Fibroblast of skin of scalp (primary cell): ENCODE measurements at regions not wholly inside any gene's neighbourhood (a gene's known extent, or its start where the extent isn't known, plus 50 kb on each side); places are given as distances from the start of the nearest gene placed in this dataset.
"Not testable (repeated sequence)": the region's sequence is repeated elsewhere in the genome, so short reads cannot be mapped to it uniquely, and the experiment has no call there.

Experiments used
- DNase-seq: peaks from one replicate; pipeline ENCODE4 v3.0.0-alpha.2; 2013

- DNase-seq, result no peak
Measured at GRCh38 chr12:68387338-68387737, 55.2 kb upstream of the MDM1 start.

GRCh38 chr12:68389305-68389704 is 57.1 kb upstream of the MDM1 start:
- no peak for DNase-seq

- no peak for DNase-seq
Measured at GRCh38 chr12:68391937-68392336, 59.8 kb upstream of the MDM1 start.

GRCh38 chr12:68392376-68392775 is 60.2 kb upstream of the MDM1 start:
- no peak for DNase-seq

GRCh38 chr12:68393417-68393816 is 61.3 kb upstream of the MDM1 start:
- no peak for DNase-seq

GRCh38 chr12:68397566-68398158 is 65.5 kb upstream of the MDM1 start:
- no peak for DNase-seq

- not testable (repeated sequence) for DNase-seq
Measured at GRCh38 chr12:68398689-68399088, 66.5 kb upstream of the MDM1 start.

GRCh38 chr12:68400226-68400829 is 68.2 kb upstream of the MDM1 start:
- DNase-seq, result no peak

GRCh38 chr12:68402422-68402821 is 70.3 kb upstream of the MDM1 start:
- no peak for DNase-seq

GRCh38 chr12:68403296-68403695 is 71.1 kb upstream of the MDM1 start:
- peak; percentile 49 for DNase-seq

GRCh38 chr12:68403711-68404110 is 71.5 kb upstream of the MDM1 start:
- DNase-seq, result peak; percentile 64

- no peak for DNase-seq
Measured at GRCh38 chr12:68405343-68405781, 73.2 kb upstream of the MDM1 start.

GRCh38 chr12:68406134-68406576 is 74.0 kb upstream of the MDM1 start:
- peak; percentile 88 for DNase-seq

GRCh38 chr12:68406911-68407310 is 74.7 kb upstream of the MDM1 start:
- no peak for DNase-seq

GRCh38 chr12:68410018-68410660 is 78.0 kb upstream of the MDM1 start:
- peak; percentile 54 for DNase-seq

GRCh38 chr12:68411371-68411770 is 79.2 kb upstream of the MDM1 start:
- DNase-seq, result no peak

- no peak for DNase-seq
Measured at GRCh38 chr12:68414988-68415387, 82.8 kb upstream of the MDM1 start.

- no peak for DNase-seq
Measured at GRCh38 chr12:68416350-68416749, 84.2 kb upstream of the MDM1 start.

- DNase-seq, result peak; percentile 62
Measured at GRCh38 chr12:68416826-68417225, 84.7 kb upstream of the MDM1 start.

GRCh38 chr12:68418137-68418460 is 85.9 kb upstream of the MDM1 start:
- DNase-seq, result no peak

GRCh38 chr12:68420225-68421010 is 88.3 kb upstream of the MDM1 start:
- DNase-seq, result no peak

- DNase-seq, result no peak
Measured at GRCh38 chr12:68422159-68422558, 90.0 kb upstream of the MDM1 start.

- DNase-seq, result no peak
Measured at GRCh38 chr12:68422956-68423574, 90.9 kb upstream of the MDM1 start.
